Activated gamma-delta T cell treated with Interleukin-2 at 50 U/mL for 16 hours (primary cell): ENCODE measurements at regions not wholly inside any gene's neighbourhood (a gene's known extent, or its start where the extent isn't known, plus 50 kb on each side); places are given as distances from the start of the nearest gene placed in this dataset.

Experiments used
- DNase-seq: peaks from one replicate; pipeline ENCODE4 v3.0.0-alpha.2; 2020

DNA sequence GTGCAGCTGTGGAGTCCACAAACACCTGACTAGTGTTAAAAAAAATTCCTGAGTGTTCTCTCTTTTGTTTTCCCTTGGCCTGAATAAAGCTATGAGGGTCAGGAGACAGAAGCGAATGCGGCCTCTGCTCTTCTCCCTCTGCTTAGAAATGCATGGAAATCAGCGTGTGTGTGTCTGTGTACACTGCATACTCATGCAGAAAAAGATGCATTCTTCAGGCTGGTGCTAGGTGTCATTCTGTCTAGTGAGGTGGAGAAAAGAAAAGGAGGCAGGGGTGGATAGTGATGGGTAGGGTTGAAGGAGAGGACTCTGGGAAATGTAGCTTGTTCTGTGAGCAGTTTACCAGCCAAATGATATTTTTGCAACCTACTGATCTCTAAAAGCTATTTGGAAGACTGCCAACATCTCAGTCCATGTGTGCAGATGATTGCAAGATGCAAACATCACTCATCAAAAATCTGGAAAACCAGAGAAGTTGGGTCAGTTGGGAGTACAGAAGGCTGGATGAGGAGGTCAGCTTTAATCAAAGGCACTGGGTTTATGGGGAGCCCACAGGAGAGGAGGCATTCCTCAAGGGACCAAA lies 177.7 kb downstream of the INSIG2 start:
- DNase-seq: no peak

DNA sequence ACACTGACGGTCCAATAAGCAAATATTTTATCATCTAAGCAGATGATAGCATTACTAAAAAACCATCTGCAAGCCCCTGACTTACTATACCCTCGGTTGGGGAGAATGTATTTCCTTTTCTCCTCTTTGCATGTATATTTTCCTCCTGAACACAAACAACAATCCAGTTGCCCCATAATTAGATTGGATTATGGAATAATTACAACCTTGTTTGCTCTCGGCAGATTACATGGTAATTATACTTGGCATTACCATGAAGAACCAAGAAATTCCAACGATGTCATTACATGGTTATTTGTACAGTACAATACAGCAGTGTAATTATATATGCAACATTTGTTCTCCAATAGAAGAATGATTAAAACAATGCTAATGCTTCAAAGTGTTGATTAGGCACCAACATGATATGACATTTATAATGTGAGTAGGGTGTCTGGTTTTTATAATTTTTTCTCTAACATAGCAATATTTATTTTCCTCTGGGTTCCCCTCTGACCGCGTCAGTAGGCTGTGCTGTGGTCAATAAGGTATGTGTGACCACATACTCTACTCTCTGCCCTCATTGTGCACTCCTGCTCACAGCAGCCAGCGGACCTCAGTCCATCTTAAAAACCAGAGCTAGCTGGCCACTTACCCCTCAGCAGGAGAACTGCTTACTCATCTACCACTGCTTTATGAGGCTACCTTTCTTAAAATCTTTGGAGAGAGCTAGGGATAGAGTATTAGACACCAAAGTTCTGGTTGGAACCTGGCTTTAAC lies 176.1 kb downstream of the INSIG2 start:
- no peak for DNase-seq

DNA sequence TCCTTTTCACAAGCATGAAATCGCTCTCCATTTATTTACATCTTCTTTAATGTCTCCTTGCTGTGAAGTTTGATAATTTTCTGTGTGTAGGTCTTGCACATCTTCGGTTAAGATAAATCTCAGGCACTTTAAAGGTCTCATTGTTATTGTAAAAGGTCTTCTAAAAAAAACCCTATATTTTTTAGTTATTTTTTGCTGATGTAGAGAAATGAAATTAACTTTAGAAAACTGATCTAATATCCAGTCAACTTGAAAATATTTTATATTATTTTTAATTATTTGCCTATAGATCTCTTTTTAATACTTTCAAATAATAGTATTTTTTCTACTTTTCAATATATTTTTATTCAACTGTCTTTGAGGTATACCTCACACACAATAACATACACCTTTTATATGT lies 169.4 kb downstream of the INSIG2 start:
- DNase-seq: no peak

DNA sequence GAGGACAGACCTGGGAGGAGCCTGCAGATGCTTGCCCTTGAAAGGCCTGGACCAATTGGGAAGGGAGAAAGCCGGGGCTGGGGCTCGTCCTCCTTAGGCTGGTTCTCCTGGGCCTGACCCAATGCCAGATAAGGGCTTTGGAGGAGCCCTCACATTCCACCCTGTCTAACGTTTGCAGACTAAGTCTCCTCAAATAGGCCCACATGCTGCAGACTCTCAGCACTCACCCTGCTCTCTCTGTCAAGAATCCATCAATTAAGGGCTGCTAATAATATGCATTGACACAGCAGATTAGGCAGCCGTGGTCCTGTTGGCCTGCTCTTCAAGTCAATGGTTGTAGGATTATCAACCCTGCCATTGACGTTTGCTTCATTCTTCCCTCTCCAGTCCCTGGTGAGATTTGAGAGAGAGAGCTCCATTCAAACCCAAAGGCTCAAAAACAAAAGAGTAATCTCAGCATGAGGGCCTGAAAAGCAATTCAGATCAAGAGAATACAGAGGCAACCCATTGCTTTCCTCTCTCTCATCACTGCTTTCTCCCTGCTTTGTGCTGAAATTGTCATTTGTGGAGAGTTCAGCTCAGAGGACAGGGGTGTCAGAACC lies 167.6 kb downstream of the INSIG2 start:
- no peak for DNase-seq

DNA sequence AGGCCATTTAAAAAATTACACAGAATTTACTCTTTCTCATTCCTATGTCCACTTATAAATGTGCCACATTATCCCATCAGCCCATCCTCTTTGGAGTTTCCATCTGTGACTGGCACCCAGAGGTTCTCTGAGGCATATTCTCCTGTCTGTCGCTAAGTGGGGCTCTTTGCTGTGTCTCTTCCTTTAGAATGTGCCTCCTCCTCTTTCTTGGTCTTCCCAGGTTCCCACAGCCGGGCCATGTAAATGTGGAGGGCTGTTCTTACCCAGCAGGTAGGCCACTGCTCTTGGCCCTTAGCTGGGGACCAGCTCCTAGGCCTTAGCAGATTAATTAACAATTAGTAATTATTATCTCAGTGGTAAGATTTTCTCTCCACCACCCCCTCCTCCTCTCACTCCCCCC lies 167.0 kb downstream of the INSIG2 start:
- DNase-seq: no peak

DNA sequence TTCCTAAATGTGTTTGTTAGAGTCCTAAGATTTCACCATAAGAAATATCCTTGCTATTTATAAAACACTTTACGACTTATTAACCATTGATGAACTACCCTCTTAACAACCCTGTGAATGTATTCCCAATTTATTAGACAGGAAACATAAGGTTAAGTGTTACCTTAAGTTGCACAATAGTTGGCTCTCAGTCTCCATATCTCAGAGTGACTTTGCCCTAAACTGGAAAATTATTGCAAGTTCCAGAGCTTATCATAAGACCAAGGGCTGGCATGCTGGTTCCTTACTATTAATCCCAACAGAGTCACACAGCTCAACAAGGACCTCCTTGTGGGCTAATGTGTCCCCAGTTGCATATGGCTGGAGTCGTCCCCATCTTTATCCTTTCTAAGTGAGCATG lies 165.8 kb downstream of the INSIG2 start:
- no peak for DNase-seq

DNA sequence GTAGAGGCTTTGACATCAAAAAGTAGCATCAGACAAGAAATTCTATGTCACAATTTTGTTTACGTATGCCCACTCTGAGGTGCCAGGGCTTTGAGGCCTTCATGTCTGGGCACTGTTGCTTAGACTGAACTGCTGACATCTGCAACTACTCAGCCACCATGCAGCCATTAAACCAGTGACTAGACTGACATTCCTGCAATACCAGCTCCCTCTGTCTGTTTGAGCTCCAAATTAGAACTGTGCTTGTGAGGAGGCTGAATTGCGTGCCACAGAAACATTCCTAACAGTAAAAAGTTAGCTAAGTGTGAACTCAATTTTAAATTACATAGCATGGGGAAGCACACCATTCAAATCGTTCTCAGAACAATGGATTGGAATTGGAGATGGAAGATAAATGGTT lies 163.2 kb downstream of the INSIG2 start:
- no peak for DNase-seq

DNA sequence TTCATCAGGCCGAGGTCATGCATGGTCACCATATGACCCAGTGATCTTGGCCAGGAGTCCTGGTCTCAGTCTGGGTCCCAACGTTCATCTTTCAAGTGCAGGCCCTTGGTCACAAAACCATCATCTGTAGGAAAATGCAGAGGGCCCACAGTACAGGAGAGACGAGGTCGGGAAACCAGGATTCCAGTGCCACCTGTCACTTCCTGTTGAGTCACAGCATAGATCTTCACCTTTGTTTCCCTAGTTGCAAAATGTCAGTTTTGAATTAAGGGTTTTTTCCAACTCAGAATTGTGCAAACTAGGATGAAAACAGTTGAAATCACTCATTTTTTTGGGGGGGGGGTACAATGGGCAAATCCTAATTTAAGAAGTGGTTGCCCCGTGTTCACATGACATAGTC lies 162.2 kb downstream of the INSIG2 start:
- no peak for DNase-seq

DNA sequence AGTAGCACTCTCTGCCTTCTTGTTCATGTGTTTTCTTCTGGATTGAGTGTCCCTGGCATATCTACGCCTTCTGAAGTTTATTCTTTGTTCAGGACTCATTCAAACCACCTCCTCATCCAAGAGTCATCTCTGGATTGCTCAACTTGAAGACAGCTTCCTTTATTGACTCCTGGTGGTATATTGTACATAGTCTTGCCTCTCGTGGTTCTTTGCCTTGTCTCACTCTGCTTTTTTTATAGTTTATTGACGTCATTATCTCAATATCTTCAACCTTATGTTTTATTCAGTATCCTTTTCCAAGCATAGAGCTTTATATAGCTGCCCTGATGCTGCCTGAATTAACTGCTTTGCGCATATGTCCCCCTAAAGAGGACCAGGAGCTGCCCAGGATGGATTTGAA lies 161.7 kb downstream of the INSIG2 start:
- no peak for DNase-seq

DNA sequence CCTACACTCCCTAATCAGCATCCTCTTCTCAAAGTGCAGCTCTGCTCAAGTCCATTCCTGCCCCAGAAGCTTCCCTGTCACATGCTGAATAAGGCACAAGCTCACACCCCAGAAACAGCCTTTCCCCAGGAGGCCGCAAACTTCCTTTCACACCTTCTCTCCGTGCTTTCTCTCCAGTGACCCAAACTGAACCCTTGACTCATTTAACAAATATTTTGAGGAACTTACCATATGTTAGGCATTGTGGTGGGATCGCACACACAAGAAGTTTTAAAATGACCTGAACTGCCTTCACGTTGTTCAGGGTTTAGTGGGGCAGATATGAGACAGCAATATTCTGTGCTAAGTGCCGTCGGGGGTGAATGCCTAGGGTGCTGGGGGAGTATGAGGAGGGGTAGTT lies 161.3 kb downstream of the INSIG2 start:
- DNase-seq: no peak

DNA sequence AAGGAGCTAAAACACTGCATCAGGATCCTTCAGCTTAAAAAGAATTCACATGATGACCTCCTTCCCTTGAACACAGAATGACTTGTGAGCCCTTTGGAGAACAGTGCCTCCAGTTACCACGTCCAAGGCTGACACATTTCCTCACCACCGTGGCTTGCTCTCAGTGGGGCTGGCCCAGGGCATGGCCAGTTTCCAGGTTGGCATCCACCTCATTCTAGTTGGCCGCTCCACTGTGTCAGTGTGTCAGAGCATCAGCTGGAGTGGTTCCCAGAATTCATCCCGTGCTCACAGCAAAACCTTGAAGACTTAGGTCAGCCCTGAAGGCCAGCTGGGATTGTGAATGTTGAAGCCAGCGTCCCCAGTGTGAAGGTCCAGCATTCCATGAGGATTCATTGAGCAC lies 158.5 kb downstream of the INSIG2 start:
- DNase-seq: no peak

DNA sequence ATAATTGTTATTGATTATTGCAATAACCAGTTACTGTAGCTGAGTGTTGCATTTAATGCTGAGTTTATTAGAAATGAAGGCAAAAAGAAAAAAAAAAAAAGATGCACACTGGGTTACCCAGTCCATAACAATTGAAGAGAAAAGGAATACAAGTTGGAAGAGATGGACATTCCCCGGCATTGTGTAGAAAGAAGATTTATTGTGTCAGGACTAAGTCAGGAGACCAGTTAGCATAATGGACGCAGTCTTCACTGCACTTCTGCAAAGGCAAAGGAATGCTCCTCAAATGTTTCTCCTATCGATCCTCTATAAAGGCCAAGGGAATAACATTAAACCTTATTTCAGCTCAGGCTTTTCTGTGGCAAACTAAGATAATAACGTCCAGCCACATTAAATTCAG lies 157.8 kb downstream of the INSIG2 start:
- no peak for DNase-seq

DNA sequence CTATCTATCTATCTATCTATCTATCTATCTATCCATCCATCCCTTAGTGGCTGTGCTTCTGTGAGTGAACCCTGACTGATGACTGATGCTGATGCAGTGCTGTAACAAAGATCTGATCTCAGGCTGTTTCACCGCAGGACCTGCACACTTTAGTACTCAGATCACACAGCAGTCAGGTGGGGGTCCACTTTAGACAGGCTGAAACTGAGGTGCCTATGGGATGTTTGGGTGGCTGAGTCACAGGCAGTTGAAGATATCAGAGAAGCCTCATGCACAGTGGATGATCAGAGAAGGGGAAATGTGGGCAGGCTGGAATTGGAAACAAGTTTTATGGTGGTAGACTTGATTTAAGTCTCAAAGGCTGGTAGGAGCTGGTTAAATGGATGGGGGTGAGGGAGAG lies 156.4 kb downstream of the INSIG2 start:
- no peak for DNase-seq

DNA sequence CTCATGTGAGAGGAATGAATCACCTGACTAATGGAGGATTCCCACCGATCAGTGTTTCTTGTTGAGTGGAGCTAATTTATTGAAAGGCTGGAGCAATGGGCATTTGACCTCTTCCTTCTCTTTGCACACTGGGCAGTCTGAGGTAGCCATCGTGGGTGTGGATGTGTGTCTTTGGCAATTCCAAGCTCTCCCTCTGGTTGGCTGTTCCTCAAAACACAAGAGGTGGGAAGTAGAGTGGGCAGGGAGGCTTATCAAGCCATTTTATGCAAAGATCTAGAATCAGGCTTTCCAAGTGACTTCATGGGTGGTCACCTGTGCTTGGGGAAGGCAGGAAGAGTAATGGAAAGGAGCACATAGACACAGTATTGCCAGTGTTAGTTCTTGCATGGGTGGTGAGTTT lies 154.8 kb downstream of the INSIG2 start:
- no peak for DNase-seq

DNA sequence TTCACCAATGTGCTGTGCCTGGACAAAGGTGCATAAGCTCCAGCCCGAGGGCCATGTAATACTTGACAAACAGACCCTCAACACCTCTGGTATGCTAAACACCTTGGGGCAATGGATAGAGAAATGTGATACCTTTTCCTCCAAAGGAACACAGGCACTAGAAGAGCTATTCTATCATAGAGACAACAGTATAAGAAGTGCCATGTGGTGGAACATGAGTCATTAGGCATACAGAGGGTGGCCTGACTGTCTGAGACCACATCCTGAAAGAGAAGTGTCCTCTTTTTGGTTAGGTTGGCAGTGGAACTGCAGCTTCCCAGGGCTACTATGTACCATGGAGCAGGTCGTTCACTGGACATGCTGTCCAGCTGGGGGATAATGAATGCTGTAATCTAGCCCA lies 153.9 kb downstream of the INSIG2 start:
- no peak for DNase-seq

DNA sequence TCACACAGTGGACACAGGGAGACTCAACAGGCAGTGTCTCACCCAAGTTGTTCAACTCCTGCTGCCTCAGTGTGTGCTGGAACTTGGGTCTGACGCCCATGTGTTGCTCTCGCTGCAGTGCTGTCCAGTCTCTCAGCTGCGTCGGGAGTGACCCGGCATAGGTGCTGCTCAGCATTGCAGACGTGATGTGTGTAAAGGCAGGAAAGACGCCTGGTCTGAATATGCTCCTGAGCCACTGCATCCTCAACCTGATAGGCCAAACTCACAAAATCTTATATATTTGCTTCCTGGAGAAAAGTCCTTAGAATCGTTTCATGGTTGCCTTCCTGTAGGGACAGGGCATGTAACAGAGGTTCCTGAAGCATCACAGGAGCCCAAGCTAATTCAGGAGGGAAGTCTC lies 152.9 kb downstream of the INSIG2 start:
- no peak for DNase-seq

DNA sequence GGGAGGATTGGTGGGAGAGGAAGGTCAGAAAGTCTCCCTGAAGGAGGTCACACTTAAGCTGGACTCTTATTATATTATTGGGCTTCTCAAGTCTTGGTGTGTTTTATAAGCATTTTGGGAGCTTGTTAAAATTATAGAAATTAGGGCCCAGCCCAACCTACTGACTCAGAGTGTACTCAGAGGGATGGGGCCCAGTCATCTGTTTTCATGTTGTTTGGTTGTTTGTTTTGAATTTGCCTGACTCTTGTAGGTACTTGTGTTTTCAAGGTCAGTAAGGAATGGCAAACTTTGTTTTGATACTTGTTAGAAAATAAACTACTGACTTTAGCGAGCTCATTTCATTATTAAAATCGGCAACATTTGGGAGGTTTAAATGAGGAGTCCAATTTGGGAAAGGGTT lies 152.0 kb downstream of the INSIG2 start:
- DNase-seq: no peak

DNA sequence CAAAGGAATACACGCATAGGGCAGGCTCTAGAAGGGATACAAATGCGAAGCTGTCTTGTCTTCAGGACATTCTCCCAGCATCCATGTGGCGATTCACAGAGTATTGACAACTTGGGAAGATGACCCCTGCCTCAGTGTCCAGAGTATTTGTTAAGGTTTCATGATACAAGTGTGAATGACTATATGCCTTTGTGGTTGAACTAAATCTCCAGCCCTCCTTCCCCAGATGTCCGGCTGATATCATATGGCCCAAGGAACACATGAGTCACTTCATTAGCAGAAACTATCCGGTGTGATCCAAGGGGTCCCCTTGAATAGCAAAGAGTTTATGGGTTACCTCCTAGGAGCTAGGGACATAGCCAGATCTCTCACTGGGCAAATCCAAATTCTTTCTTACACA lies 151.0 kb downstream of the INSIG2 start:
- no peak for DNase-seq

DNA sequence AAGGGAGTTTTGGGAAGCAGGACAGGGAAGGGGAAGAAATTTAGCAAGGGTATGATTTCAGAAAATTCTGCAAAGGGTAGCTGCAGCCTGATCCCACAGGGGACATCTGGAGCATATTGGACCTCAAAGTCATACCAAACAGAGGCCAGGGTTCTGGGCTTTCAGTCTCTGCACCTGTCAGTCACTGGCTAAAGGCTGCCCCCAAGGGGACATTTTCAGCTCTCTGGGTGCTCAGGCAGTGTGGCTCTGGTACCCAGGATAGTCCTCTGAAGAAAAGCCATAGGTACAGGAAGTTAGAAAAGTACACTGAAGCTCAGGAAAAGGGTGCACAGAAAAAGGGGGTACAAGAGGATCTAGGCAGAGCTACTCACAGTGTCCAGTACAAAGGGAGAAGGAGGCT lies 149.2 kb downstream of the INSIG2 start:
- DNase-seq: no peak

DNA sequence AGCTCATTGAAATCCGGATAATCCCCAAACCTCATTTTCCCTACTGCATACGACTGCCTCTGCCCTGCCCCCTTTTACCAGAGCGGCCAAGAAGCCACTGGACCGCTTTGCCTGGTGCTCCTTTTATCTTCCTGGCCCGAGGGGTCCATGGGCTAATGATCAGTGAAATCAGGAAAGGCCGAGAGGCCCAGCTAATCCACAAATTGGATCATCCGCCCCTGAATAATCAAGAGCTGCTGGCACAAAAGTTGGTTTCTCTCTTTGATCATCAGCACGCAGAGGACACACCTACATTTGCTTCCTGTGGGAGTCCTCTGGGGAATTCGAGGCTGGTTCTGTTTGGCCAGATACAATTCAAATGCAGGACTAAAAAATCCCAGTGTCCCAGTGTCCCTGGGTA lies 144.5 kb downstream of the INSIG2 start:
- DNase-seq: no peak

DNA sequence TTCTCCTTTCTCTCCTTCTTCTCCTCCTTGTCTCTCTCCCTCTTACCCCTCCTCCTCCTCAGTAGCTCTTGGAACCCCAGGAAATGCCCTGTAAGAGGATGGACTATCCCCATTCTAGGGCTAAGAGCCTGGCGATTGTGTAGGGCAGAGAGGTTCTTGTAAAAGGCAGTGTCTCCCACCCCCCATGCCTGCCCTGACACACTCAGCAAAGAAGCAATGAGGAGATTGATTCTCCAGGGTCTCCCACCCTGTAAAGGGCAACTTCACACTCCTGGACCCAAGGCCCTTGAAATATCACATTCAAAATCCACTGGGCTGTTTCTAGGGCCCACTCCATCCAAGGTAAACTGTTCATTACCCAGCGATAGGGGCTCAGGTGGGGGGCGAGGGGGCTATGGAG lies 144.1 kb downstream of the INSIG2 start:
- no peak for DNase-seq

DNA sequence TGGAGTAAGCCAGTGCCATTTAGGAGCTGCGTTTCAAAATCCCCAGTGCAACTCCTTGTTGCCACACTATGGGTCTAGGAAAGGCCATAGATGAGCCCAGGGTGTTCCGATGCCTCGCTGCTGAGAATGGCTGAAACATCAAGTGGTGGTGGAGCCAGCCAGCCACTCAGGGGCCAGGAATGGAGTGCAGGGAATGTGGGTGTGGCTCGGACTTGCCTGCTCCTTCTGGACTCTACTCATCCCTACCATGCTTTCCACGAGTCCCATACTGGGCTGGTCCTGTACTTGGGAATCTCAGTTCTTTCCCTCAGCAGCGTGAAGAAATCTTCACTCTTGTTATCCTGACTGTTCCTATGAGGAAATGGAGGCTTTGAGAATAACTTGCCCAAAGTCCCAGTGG lies 143.5 kb downstream of the INSIG2 start:
- no peak for DNase-seq

DNA sequence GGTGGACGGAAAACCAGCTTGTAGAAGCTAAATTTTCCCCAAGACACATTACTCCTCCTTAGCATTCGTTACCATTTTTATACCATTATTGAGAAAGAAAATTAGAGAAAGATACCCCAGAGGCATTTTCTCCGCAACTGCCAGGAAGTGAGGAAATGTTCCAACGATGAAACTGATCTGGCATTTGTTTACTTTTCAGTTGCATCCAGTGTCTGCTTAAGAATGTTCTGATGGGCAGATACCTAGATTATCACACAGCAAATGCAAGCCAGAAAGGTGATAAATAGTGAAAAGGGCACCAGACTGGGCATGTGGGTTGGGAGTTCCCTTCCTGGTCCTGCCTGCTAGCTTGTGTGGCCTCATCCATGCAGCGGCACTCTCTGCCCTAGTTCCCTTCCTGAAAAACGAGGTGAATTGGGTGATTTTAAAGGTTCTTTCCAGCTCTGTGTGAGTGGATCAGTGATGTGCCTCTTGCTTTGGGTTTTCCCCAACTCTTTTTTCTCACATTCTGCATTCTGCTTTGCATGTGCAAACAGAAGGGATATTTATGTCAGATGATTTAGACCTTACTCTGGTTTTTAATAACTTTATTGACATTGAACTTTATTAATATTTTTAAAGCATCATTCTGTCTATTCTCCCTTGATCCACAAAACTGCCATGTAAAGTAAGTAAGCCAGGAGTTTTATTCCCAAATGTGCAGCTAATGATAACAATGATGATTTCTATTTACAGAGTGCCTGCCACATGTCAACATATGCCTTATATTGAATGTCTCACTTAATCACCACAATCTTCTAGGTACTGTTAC lies 139.6 kb downstream of the INSIG2 start:
- no peak for DNase-seq

DNA sequence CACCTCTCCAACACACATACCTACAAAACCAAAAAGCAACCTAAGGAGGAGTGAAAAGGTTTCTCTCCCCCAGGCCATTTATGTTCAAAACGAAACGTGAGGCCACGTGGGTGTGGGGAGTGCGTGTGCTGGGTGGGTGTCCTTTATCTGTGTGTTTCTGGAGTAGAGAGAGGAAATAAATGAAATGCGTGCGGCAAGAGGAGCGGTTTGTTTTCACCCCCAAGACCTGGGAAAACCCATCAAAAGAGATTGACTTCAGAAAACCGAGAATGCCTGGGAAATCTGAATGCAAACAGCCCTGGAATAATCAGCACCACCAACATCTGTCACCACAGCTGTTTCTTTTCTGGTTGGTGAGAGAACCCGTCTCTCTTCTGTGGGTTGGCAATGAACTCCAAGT lies 137.4 kb downstream of the INSIG2 start:
- DNase-seq: no peak
